HEK293 (cell line): ENCODE measurements at regions not wholly inside any gene's neighbourhood (a gene's known extent, or its start where the extent isn't known, plus 50 kb on each side); places are given as distances from the start of the nearest gene placed in this dataset.

Source experiments
- CTCF ChIA-PET: fragments of 350-600 bp; formaldehyde crosslinking; extraction: SDS; loops from one replicate; lab custom pipeline; 2021; ENCODE audit warnings: antibody characterized with exemption; lab: Yijun Ruan, JAX
- POLR2A ChIA-PET: fragments of 300-600 bp; formaldehyde crosslinking; extraction: SDS; loops from one replicate; lab custom pipeline; 2020; ENCODE audit warnings: antibody characterized with exemption, inconsistent platforms; lab: Yijun Ruan, JAX
- H3K27ac ChIP-seq: fragments of 200-500 bp; sonication (Bioruptor generic); 2 replicates; pipeline ENCODE4 v1.5.1; 2014; ENCODE audit warnings: low read depth, low read length, control low read depth, inconsistent platforms; ENCODE audit errors: extremely low read depth
- H3K36me3 ChIP-seq, 2 experiments: fragments of 200-500 bp in 1 of 2; sonication (Bioruptor generic) in 1 of 2; 1 replicate in 1 of 2; 2 replicates in 1 of 2; pipeline ENCODE4 v1.5.1; 2014 to 2017; ENCODE audit warnings: inconsistent platforms in 2 of 2, low read length in 2 of 2; ENCODE audit not compliant: control insufficient read depth in 2 of 2, insufficient read depth in 1 of 2
- H3K4me1 ChIP-seq: fragments of 200-500 bp; sonication (Bioruptor generic); 2 replicates; pipeline ENCODE4 v1.5.1; 2014; ENCODE audit warnings: mild to moderate bottlenecking, low read length, inconsistent platforms; ENCODE audit not compliant: control insufficient read depth, insufficient read depth
- H3K4me3 ChIP-seq: 2 replicates; pipeline ENCODE4 v1.5.1; 2011; ENCODE audit warnings: low read depth, mild to moderate bottlenecking, control low read depth, low read length, moderate library complexity
- H3K9me3 ChIP-seq: fragments of 200-500 bp; sonication (Bioruptor generic); 2 replicates; pipeline ENCODE4 v1.5.1; 2014; ENCODE audit warnings: low read depth, low read length, inconsistent platforms; ENCODE audit not compliant: control insufficient read depth, insufficient read depth
- BCL11B ChIP-seq: fragments of 450-650 bp; formaldehyde crosslinking; IDR thresholded peaks from 2 replicates; pipeline ENCODE4 v1.5.1; 2016; ENCODE audit warnings: low read depth, missing biosample characterization, missing genetic modification characterization
- GFI1B ChIP-seq: fragments of 450-650 bp; formaldehyde crosslinking; IDR thresholded peaks from 2 replicates; pipeline ENCODE4 v1.5.1; 2016; ENCODE audit warnings: missing biosample characterization, missing genetic modification characterization
- GLI4 ChIP-seq: fragments of 450-650 bp; formaldehyde crosslinking; IDR thresholded peaks from 2 replicates; pipeline ENCODE4 v1.5.1; 2016; ENCODE audit warnings: missing biosample characterization, missing genetic modification characterization
- GLIS1 ChIP-seq: fragments of 450-650 bp; formaldehyde crosslinking; IDR thresholded peaks from 2 replicates; pipeline ENCODE4 v1.5.1; 2016; ENCODE audit warnings: missing biosample characterization, missing genetic modification characterization
- IKZF3 ChIP-seq: fragments of 450-650 bp; IDR thresholded peaks from 2 replicates; pipeline ENCODE4 v1.5.0; 2018; ENCODE audit warnings: missing biosample characterization, mild to moderate bottlenecking, missing genetic modification characterization, moderate library complexity
- INSM2 ChIP-seq: fragments of 450-650 bp; formaldehyde crosslinking; IDR thresholded peaks from 2 replicates; pipeline ENCODE4 v1.5.1; 2016; ENCODE audit warnings: missing biosample characterization, missing genetic modification characterization
- OVOL3 ChIP-seq: fragments of 450-650 bp; formaldehyde crosslinking; IDR thresholded peaks from 2 replicates; pipeline ENCODE4 v1.5.1; 2016; ENCODE audit warnings: missing biosample characterization, missing genetic modification characterization
- REPIN1 ChIP-seq: fragments of 450-650 bp; formaldehyde crosslinking; IDR thresholded peaks from 2 replicates; pipeline ENCODE4 v1.5.1; 2017; ENCODE audit warnings: missing biosample characterization, missing genetic modification characterization, low read depth
- YY2 ChIP-seq: fragments of 450-650 bp; formaldehyde crosslinking; IDR thresholded peaks from 2 replicates; pipeline ENCODE4 v1.5.1; 2016; ENCODE audit warnings: missing biosample characterization, missing genetic modification characterization
- ZBTB21 ChIP-seq: fragments of 450-650 bp; formaldehyde crosslinking; IDR thresholded peaks from 2 replicates; pipeline ENCODE4 v1.5.1; 2017; ENCODE audit warnings: missing biosample characterization, missing genetic modification characterization
- ZBTB26 ChIP-seq: fragments of 450-650 bp; formaldehyde crosslinking; optimal IDR thresholded peaks from 2 replicates; pipeline ENCODE3; 2016; ENCODE audit warnings: missing biosample characterization, mild to moderate bottlenecking, missing genetic modification characterization
- ZFP37 ChIP-seq: fragments of 450-650 bp; formaldehyde crosslinking; IDR thresholded peaks from 2 replicates; pipeline ENCODE4 v1.5.1; 2016; ENCODE audit warnings: missing biosample characterization, missing genetic modification characterization
- ZNF175 ChIP-seq: fragments of 450-650 bp; formaldehyde crosslinking; IDR thresholded peaks from 2 replicates; pipeline ENCODE4 v1.5.1; 2016; ENCODE audit warnings: missing biosample characterization, missing genetic modification characterization
- ZNF18 ChIP-seq: fragments of 450-650 bp; formaldehyde crosslinking; IDR thresholded peaks from 2 replicates; pipeline ENCODE4 v1.5.1; 2016; ENCODE audit warnings: missing biosample characterization, missing genetic modification characterization
- ZNF214 ChIP-seq: fragments of 450-650 bp; formaldehyde crosslinking; IDR thresholded peaks from 2 replicates; pipeline ENCODE4 v1.5.1; 2017; ENCODE audit warnings: missing biosample characterization, mild to moderate bottlenecking, missing genetic modification characterization, borderline replicate concordance
- ZNF266 ChIP-seq: fragments of 450-650 bp; formaldehyde crosslinking; IDR thresholded peaks from 2 replicates; pipeline ENCODE4 v1.5.1; 2016; ENCODE audit warnings: missing biosample characterization, missing genetic modification characterization, low read depth
- ZNF341 ChIP-seq: fragments of 450-650 bp; formaldehyde crosslinking; IDR thresholded peaks from 2 replicates; pipeline ENCODE4; 2016; ENCODE audit warnings: low read depth, missing biosample characterization, missing genetic modification characterization
- ZNF391 ChIP-seq: fragments of 450-650 bp; formaldehyde crosslinking; IDR thresholded peaks from 2 replicates; pipeline ENCODE4 v1.5.1; 2016; ENCODE audit warnings: low read depth, missing biosample characterization, missing genetic modification characterization, borderline replicate concordance
- ZNF514 ChIP-seq: fragments of 450-650 bp; formaldehyde crosslinking; IDR thresholded peaks from 2 replicates; pipeline ENCODE4 v1.5.1; 2016; ENCODE audit warnings: missing biosample characterization, missing genetic modification characterization
- ZNF544 ChIP-seq: fragments of 450-650 bp; formaldehyde crosslinking; IDR thresholded peaks from 2 replicates; pipeline ENCODE4 v1.5.0; 2017; ENCODE audit warnings: missing biosample characterization, missing genetic modification characterization
- ZNF623 ChIP-seq: fragments of 450-650 bp; formaldehyde crosslinking; IDR thresholded peaks from 2 replicates; pipeline ENCODE4 v1.5.1; 2016; ENCODE audit warnings: missing biosample characterization, missing genetic modification characterization
- ZNF658 ChIP-seq: fragments of 450-650 bp; formaldehyde crosslinking; IDR thresholded peaks from 2 replicates; pipeline ENCODE4; 2016; ENCODE audit warnings: missing biosample characterization, missing genetic modification characterization
- ZNF701 ChIP-seq: fragments of 450-650 bp; formaldehyde crosslinking; IDR thresholded peaks from 2 replicates; pipeline ENCODE4 v1.5.1; 2016; ENCODE audit warnings: missing biosample characterization, missing genetic modification characterization
- ZNF704 ChIP-seq: fragments of 450-650 bp; formaldehyde crosslinking; IDR thresholded peaks from 2 replicates; pipeline ENCODE4 v1.5.1; 2016; ENCODE audit warnings: missing biosample characterization, missing genetic modification characterization
- ZNF792 ChIP-seq: fragments of 450-650 bp; formaldehyde crosslinking; IDR thresholded peaks from 2 replicates; pipeline ENCODE4 v1.5.1; 2016; ENCODE audit warnings: missing biosample characterization, missing genetic modification characterization
- ZNF843 ChIP-seq: fragments of 450-650 bp; formaldehyde crosslinking; IDR thresholded peaks from 2 replicates; pipeline ENCODE4 v1.5.1; 2016; ENCODE audit warnings: missing biosample characterization, missing genetic modification characterization
- TF ChIP-seq, protein P1 (sequence below): fragments of 450-650 bp; formaldehyde crosslinking; IDR thresholded peaks from 2 replicates; pipeline ENCODE4 v1.5.1; 2017; ENCODE audit warnings: missing biosample characterization, missing genetic modification characterization
- TF ChIP-seq, protein P2 (sequence below): fragments of 450-650 bp; formaldehyde crosslinking; IDR thresholded peaks from 2 replicates; pipeline ENCODE4 v1.5.1; 2016; ENCODE audit warnings: missing biosample characterization, missing genetic modification characterization
- TF ChIP-seq, protein P3 (sequence below): fragments of 450-650 bp; formaldehyde crosslinking; IDR thresholded peaks from 2 replicates; pipeline ENCODE4 v1.5.1; 2016; ENCODE audit warnings: missing biosample characterization, missing genetic modification characterization

DNA sequence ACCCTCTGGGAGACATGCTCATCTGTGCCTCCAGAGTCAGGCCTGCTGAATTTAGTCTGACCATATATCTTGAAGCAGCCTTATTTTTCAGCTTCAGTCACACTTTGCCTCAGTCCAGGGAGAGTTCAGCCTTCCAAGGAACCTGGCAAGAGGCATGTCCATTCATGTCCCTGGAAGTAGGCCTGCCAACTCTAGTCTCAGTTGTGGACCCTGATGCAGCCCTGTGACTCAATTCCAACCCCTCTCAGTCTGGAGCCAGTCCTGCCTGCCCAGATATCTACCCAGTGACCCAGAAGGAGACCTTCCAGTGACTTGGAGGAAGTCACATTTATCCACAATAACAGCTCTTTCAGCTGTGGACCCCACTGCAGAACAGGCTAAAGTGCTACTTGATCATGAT, 566.6 kb downstream of the TMEM135 start:
- no peak overlapping the region for H3K4me3 ChIP-seq
- H3K36me3 ChIP-seq, result no peaks in the 10 kb centered on the region
- ChIA-PET CTCF (no interaction called here), POLR2A (no interaction called here)
- no peaks in the 10 kb centered on the region for H3K9me3 ChIP-seq
- no peaks in the 10 kb centered on the region for H3K4me1 ChIP-seq
- TF ChIP-seq OVOL3 (tag by site-specific recombination), result no peak
- no peak for TF ChIP-seq ZNF341
- TF ChIP-seq ZNF514 (tag by site-specific recombination), result no peak
- TF ChIP-seq GLI4, result no peak
- no peak for TF ChIP-seq ZNF843 (tag by site-specific recombination)
- no peak for TF ChIP-seq ZNF623 (tag by site-specific recombination)
- no peak for TF ChIP-seq ZNF792 (tag by site-specific recombination)
- TF ChIP-seq GLIS1 (tag by site-specific recombination), result no peak
- TF ChIP-seq YY2, result no peak
- no peak for TF ChIP-seq REPIN1 (tag by site-specific recombination)
- no peak for TF ChIP-seq INSM2 (tag by site-specific recombination)
- TF ChIP-seq, protein P1, sequence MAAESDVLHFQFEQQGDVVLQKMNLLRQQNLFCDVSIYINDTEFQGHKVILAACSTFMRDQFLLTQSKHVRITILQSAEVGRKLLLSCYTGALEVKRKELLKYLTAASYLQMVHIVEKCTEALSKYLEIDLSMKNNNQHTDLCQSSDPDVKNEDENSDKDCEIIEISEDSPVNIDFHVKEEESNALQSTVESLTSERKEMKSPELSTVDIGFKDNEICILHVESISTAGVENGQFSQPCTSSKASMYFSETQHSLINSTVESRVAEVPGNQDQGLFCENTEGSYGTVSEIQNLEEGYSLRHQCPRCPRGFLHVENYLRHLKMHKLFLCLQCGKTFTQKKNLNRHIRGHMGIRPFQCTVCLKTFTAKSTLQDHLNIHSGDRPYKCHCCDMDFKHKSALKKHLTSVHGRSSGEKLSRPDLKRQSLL (tag by site-specific recombination), result no peak
- TF ChIP-seq ZNF544, result no peak
- no peak for TF ChIP-seq ZNF658 (tag by site-specific recombination)
- no peak for TF ChIP-seq IKZF3 (tag by site-specific recombination)
- TF ChIP-seq GFI1B (tag by site-specific recombination), result no peak
- TF ChIP-seq ZBTB21 (tag by site-specific recombination), result no peak
- no peak for TF ChIP-seq ZFP37 (tag by site-specific recombination)
- no peak for TF ChIP-seq BCL11B (tag by site-specific recombination)
- no peak overlapping the region for H3K27ac ChIP-seq

GRCh38 chr11:87603887-87604286, 566.2 kb downstream of the TMEM135 start:
- Histone ChIP-seq H3K4me1 (no peaks in the 10 kb centered on the region), H3K27ac (no peak overlapping the region), H3K4me3 (no peak overlapping the region), H3K9me3 (no peaks in the 10 kb centered on the region), H3K36me3 (no peaks in the 10 kb centered on the region)
- POLR2A ChIA-PET, result no interaction called here
- CTCF ChIA-PET, result no interaction called here
- TF ChIP-seq ZNF175 (tag by site-specific recombination) (no peak), ZBTB26 (tag by site-specific recombination) (no peak), ZNF266 (tag by site-specific recombination) (no peak), ZNF214 (tag by site-specific recombination) (no peak), ZNF391 (tag by site-specific recombination) (no peak), ZNF704 (tag by site-specific recombination) (no peak), ZNF701 (tag by site-specific recombination) (no peak), ZNF18 (tag by site-specific recombination) (no peak)
- TF ChIP-seq, protein P2, sequence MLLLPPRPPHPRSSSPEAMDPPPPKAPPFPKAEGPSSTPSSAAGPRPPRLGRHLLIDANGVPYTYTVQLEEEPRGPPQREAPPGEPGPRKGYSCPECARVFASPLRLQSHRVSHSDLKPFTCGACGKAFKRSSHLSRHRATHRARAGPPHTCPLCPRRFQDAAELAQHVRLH (tag by site-specific recombination), result no peak
- TF ChIP-seq, protein P3, sequence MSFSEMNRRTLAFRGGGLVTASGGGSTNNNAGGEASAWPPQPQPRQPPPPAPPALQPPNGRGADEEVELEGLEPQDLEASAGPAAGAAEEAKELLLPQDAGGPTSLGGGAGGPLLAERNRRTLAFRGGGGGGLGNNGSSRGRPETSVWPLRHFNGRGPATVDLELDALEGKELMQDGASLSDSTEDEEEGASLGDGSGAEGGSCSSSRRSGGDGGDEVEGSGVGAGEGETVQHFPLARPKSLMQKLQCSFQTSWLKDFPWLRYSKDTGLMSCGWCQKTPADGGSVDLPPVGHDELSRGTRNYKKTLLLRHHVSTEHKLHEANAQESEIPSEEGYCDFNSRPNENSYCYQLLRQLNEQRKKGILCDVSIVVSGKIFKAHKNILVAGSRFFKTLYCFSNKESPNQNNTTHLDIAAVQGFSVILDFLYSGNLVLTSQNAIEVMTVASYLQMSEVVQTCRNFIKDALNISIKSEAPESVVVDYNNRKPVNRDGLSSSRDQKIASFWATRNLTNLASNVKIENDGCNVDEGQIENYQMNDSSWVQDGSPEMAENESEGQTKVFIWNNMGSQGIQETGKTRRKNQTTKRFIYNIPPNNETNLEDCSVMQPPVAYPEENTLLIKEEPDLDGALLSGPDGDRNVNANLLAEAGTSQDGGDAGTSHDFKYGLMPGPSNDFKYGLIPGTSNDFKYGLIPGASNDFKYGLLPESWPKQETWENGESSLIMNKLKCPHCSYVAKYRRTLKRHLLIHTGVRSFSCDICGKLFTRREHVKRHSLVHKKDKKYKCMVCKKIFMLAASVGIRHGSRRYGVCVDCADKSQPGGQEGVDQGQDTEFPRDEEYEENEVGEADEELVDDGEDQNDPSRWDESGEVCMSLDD, result no peak
